HG03045 (cell line): ENCODE measurements at regions not wholly inside any gene's neighbourhood (a gene's known extent, or its start where the extent isn't known, plus 50 kb on each side); places are given as distances from the start of the nearest gene placed in this dataset.
"Not testable (repeated sequence)": the region's sequence is repeated elsewhere in the genome, so short reads cannot be mapped to it uniquely, and the experiment has no call there.

ENCODE experiments used
- ATAC-seq: cut with Tn5 transposase; IDR thresholded peaks from one replicate; pipeline ENCODE4 v1.9.1; 2021; ENCODE audit warnings: mild to moderate bottlenecking, moderate library complexity; ENCODE audit not compliant: unreplicated experiment

DNA sequence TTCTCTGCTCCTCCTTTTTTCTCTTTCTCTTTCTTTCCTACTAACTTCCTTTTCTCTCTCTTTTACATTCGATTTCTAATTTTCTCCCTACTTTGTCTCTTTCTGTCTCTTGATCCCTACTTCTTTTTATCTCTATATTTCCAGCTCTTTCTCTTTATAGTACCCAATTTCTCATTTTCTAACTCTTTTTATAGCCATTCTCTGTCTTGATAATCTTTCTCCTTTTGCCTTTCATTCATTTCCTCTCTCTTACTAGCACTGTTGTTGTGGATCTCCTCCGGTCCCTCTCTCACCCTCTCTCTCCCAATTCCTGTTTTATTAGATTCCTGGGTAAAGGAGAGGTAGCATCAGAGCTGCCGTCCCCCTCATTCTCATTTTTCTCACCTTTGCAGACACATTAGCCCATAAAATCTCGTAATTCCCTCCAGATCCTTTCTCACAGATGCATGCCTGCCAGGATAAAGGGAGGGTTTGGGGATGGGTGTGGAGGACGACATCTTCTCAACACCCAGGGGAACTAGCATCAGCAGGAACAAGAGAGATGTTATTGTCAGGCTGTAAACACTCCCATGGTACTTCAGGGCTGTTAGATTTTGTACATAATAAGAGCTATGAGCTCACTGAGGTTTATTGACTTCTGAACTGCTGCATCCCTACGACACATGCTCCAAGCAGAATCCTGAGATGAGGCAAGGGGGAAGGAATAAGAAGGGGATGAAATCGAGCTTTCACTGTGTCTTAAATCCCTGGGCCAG is 159.0 kb upstream of the GALNT2 start:
- no peak for ATAC-seq

DNA sequence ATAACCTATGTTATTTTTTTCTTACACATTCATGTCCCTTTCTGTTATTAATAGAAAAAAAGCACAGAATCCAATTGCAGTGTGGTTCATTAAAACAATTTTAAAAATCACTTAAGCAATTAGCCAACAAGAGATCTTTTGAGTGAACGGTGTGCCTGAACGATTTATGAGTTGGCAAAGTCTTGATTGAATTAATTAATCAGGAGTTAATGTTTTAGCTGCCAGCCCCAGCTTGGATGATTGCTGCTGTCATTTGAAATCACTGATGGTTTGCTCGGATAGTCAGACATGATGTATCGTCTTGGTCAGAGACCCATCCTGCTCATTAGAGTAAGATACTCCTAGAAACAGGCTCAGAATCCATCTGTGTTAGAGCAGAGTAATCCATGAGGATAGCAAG is 158.3 kb upstream of the GALNT2 start:
- no peak for ATAC-seq

DNA sequence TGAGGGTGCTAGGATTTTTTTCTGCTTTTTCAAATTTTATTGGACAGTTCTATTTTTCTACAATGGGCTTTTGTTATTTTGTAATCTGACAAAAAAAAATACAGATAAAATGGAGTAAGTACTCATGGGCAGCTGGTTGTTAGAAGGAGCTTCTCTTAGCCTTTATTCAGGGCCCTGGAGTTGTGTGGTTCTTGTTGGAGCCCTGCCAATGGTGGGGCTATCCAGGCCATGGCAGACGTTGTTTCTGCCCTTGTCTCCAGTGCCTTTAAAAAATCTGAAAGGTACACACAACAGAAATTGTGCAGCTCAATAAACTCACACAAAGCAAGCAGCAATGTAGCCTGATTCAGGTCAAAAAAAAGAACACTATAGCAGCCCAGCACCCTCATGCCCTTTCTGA is 153.5 kb upstream of the GALNT2 start:
- ATAC-seq = no peak

DNA sequence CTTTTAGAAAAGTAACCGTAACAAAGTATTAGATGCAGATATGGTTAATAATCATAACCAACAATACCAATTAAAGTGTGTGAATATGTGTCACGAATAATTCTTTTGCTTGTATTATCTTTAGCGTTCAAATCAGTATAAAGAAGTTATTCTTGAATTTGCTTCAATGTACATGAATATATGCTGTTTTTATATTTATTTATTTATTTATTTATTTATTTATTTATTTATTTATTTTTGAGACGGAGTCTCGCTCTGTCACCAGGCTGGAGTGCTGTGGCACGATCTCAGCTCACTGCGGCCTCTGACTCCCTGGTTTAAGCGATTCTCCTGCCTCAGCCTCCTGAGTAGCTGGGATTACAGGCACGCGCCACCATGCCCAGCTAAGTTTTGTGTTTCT is 147.6 kb upstream of the GALNT2 start:
- ATAC-seq = not testable (repeated sequence)

DNA sequence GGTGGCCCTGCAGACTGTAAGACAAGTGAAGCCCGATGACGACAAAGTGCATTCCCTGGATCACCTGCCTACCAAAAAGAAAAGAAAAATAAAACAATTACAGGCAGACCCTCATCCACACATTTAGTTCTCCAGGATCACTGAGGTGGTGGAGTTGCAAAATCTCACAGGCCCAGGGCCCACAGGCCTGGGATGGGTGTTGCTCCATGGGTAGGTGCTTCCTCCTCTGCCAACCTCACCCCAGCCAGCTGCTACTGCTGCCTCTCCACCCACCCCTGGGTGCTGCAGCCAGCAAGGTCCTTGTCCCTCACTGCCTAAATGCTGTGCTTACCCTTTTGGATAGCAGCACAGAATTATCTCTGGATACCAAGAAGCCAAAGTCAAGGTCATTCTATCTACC is 146.4 kb upstream of the GALNT2 start:
- no peak for ATAC-seq

DNA sequence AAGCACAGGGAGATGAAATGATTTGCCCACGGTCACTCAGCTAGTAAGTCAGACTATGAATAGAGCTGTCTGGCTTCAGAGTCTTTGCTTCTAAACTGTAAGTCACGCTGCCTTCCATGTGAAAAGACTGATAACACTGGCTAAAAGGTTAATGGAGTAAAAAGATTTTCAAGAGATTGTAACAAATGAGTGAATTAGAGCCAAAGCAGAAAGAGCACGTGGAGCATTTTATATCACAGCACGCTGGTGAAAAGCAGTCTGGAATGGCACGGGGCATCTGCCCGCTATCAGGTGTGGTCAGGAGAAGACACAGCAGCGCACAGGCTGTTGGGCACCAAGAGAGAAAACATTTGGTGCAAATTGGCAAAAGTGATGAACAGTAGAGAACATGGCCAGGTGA is 144.8 kb upstream of the GALNT2 start:
- ATAC-seq = no peak

DNA sequence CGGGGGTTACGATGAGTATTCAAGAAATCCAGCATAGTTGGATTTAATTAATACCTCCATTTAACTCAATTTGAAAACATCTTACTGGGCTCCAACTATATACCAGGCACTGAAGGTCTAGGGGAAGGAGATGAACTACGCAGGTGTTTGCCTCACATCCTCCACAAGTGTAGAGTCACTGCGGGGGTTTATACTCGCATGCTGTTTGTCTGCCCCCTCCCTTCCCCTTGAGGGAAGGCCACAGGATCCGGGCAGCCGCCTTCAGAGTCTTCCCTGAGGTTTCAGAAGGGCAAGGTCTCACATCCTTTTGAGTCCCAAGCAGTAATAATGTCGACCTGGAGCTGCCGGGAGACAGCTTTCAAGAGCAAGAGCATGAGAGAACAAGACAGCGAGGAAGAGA is 142.4 kb upstream of the GALNT2 start:
- ATAC-seq = no peak

DNA sequence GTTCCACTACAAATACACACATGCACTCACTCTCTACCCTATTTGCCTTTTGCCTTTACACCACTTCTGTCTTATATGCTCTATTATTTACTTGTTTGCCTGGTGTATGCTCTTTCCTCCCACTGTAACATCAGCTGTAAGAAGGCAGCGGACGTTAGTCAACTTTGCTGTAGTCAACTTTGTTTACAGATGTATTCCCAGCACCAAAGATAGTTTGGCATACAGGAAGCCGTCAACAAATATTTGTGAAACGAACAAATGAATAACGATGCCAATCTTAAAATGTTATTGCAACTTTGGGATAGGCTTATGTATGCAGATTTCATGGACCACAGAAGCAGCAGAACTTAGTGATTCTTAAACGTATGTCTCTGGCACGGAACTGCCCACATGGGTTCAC is 138.3 kb upstream of the GALNT2 start:
- no peak for ATAC-seq

DNA sequence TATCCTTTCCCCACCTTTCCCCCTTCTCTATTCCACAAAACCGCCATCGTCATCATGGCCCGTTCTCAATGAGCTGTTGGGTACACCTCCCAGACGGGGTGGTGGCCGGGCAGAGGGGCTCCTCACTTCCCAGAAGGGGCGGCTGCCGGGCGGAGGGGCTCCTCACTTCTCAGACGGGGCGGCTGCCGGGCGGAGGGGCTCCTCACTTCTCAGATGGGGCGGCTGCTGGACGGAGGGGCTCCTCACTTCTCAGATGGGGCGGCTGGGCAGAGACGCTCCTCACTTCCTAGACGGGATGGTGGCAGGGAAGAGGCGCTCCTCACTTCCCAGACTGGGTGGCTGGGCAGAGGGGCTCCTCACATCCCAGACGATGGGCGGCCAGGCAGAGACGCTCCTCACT is 135.3 kb upstream of the GALNT2 start:
- ATAC-seq = not testable (repeated sequence)

DNA sequence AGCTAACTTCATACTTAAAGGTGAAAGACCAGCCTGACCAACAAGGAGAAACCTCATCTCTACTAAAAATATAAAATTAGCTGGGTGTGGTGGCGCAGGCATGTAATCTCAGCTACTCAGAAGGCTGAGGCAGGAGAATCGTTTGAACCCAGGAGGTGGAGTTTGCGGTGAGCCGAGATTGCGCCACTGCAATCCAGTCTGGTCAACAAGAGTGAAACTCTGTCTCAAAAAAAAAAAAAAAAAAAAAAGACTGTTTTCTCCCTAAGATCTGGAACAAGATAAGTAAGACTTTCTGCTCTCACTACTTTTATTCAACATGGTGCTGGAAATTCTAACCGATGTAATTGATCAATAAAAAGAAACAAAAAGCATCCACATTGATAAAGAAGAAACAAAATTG is 131.9 kb upstream of the GALNT2 start:
- ATAC-seq = not testable (repeated sequence)

DNA sequence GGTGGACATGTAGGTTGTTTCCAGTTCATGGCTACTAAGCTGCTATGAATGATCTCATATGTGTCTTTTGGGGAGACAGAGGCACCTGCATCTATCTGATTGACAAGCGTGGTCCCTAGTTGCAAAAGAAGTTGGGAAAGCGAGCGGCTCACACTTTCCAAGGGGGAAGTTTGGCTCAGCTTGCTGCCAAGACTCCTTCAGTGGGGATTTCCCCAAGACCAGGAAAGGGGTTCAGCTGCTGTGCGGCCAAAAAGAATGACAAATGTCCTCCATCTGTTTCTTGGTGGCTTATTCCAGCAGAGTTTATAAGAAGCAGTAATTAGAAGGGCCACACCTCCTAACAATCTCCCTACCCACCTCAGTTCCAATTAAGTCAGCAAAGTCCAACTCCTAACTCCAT is 128.5 kb upstream of the GALNT2 start:
- ATAC-seq = no peak

DNA sequence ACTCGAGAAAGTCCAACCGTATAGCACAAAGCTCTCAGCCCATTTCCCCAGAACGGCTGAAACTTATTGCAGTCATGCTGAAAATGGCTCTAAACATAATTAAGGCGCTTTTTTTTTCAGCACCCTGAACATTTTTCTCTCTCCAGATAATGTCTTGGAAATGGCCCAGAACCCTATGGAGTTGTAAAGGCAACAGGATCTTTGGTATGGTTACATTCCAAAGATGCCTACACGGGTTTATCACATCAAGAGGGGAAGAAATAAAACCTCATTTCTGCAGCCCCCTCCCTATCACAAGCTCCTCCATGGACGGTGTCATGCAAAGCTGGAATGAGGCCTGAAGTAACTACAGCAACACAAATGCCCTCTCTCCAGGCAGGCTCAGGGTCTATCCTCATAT is 126.4 kb upstream of the GALNT2 start:
- no peak for ATAC-seq

DNA sequence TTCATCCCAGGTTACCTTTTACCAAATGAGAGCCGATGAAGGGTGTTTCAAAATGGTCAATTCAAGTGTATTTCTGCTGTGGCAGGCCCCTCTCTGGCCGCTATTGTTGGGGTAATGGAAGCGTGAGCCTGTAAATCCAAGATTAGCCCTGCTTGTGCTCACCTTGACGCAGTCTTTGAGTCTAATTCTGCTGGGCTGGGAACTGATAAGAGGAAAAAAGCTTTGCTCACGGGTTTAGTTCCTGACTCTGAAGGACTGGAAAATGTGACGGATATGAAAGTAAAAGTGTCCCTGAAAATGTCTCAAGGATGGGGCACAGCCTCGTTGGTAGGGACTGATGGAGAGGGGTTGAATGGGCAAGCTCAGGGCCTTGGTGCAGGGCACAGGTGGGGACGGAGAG is 125.9 kb upstream of the GALNT2 start:
- ATAC-seq = no peak

DNA sequence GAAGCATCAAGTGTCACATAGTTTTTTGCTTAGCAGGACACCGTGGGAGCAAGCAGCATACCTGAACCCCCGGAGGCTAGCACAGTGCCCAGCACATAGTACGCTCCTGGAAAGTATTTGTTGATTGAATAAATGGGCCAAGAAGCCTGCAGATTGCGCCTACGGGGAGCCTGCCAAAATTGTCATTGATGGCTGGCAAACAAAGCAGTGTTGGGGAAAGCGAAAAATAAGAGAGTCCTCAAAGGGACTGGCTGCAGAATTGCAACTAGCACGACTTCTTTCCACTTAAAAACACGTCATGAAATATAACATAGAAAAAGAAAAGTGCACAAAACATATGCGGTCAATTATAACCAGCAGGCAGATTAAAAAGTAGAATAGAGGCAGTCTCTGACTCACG is 125.2 kb upstream of the GALNT2 start:
- ATAC-seq = no peak

DNA sequence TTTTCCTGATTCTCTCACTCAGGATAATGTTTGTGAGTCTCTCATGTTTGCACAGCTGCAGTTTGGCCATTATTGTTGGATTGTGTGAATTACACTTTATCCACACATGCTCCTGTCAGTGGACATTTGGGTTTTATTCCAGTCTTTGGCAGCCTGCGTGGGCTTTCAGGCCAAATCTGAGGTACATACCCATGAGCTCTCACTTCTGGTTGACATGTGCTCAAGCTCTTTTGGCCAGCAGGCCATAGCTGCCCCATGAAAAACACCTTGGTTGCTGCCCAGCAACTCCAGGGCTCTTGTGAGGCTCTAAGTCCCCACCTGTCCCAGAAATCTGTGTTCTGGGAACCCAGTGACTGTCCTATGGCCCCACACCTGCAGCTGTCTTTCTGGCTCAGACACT is 124.5 kb upstream of the GALNT2 start:
- ATAC-seq = no peak

DNA sequence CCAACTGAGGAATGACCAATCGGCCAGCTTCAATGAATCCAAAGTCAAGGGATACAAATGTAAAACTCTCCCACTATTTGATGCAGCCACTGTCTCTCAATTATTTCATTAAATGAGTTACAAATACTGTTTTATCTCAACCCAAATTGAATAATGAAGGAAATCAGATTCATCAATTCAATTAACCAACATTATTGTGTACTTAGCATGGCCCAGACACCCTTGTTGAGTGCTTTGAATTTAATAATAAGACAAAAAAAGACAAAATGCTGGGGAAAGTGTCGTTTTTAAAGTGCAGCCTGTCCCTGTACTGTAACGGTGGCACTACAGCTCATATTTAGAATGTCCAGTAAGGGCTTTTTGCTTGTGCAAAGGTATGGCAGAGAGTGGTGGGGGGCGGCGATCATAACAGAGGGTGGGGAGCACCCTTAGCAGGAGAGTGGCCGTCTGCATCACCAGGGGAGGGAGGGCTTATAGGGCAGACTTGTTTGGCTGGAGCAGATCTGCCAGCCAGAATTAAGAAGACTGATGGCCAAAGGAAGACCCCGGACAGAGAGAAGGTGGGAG is 123.8 kb upstream of the GALNT2 start:
- no peak for ATAC-seq

DNA sequence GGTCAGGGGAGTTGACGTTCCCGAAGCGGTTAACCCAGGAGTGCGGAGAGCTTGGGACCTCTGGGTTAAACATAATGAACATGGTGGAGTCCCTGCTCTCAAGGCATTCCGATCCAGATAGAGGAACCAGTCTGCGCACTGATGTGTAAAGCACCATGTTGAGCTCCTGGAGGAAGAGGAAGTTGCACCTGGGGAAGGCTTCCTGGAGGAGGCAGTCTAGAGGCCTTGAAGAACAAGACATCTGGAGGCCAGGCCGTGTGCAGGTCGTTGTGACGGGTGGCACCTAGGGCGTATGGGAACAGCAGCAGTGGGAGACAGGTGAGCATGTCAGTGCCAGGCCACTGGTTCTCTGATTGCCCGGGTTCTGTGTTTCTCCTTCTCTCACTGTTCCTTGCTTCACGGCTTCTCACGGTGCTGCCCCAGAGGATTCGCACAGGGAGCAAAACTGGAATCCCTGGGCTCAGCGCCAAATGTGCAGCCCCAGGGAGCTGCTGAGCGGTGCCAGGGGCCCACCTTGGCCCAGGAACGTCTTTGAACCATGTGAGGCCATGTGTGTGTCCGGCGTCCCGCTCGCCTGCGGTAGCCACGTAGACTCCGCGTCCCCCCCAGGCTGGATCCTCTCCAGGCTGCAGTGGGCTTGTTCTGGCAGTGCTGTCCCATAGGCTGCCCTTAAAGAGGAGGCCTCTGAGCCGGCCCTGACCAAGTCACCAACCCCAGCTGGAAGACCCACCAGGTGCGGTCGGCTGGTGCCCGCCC is 122.9 kb upstream of the GALNT2 start:
- no peak for ATAC-seq

DNA sequence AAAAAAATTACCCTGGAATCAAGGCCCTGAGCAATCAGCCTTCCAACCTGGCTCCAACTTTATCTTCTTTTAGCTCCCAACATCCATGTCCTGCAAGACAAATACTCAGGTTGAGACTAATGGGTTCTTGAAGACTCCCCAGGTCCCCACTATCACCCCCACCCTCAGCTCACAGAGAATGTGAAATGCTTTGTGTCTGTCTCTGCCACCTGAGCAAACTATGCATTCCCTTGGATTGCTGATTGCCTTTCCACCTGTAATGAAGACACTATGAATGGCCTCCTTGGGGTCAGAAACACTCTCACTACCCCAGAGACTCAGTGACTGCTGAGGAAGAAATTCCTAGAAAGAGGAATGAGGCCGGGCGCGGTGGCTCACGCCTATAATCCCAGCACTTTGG is 121.2 kb upstream of the GALNT2 start:
- no peak for ATAC-seq

DNA sequence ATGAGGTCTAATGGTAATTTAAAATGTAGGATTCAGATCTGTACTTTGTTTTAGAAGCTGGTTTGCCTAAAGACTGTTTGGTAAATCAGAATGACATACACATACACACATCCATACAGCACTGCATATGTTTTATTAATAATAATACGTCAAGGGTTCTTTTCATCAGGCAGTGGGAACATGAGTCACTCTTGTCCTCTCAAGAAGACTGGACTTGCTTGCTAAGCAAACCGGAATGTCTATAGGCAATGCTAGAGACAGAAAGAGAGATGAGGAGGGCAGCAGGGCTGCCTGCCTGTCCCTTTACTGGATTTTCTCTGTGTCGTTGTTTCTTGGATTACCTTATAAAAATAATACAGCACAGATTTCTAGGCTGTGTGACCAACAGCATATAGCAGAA is 119.1 kb upstream of the GALNT2 start:
- ATAC-seq = no peak

DNA sequence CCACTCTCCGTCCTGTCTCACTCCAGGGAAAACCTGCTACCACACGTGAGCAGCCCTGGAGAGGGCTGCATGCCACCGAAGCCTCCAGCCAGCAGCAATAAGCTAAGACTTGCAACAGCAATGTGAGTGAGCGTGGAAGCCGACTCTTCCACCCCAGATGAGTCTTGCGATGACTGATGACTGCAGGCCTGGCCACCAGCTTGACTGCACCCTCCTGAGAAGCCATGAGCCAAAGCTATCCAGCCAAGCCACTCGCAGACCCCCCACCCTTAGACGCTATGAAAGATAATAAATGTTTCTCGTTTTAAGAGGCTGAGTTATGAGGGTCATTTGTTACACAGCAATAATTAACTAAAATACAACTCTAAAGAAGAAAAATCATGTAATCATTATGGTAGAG is 118.6 kb upstream of the GALNT2 start:
- no peak for ATAC-seq

DNA sequence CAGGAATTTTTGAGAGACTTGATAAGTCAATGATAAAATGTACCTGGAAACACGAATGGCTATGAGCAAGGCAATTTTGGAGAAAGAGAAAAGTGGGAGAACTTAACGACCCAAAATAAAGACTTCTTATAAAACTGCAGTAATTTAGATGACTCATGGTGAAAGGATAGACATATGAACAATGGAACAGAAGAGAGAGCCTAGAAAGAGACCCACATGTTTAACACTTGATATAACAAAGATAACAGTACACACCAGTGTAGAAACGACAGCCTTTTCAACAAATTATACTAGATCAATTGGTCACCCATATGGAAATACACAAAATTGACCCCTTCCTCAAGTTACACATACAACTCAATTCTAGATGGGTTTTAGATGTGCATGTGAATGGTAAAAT is 117.5 kb upstream of the GALNT2 start:
- no peak for ATAC-seq

DNA sequence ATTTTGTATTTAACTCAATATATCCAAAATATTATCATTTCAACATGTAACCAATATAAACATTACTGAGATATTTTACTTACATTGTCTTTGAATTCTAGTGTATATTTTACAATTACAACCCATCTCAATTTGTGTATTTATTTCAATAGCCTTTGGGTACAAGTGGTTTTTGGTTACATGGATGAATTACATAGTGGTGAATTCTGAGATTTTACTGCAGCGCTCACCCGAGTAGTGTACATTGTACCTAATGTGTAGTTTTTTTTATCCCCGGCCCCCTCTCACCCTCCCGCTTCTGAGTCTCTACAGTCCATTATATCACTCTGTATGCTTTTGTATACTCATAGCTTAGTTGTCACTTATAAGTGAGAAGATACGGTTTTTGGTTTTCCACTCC is 117.0 kb upstream of the GALNT2 start:
- no peak for ATAC-seq
